Sciatic nerve (tissue), 2 donors: ENCODE measurements at regions not wholly inside any gene's neighbourhood (a gene's known extent, or its start where the extent isn't known, plus 50 kb on each side); places are given as distances from the start of the nearest gene placed in this dataset.
"Not testable (repeated sequence)": the region's sequence is repeated elsewhere in the genome, so short reads cannot be mapped to it uniquely, and the experiment has no call there.

Source experiments
- ATAC-seq: fragments of 200-7000 bp; cut with Tn5 transposase; one replicate; pipeline ENCODE4 v1.9.1; 2020; ENCODE audit warnings: mild to moderate bottlenecking, moderate library complexity
- DNase-seq: peaks from one replicate; pipeline ENCODE4 v3.0.0-alpha.2; 2020; ENCODE audit warnings: low spot score
- intact Hi-C: fragments of 100-400 bp; cut with DNase I; formaldehyde crosslinking; loops from one replicate; pipeline ENCODE4 v1.14.2; 2022
- donor health status: DM: no; HTN: no; CAD: no.
- donor health status: DM: no; HTN: no; CAD: no.

- ATAC-seq: no peak
- intact Hi-C loops: no loop called here
- no peak for DNase-seq
Measured at GRCh38 chr11:71137376-71137775, 115.0 kb downstream of the SHANK2 start.

- intact Hi-C loops: no loop called here
- ATAC-seq (no peak), DNase-seq (no peak)
Measured at GRCh38 chr11:71136095-71136845, 116.1 kb downstream of the SHANK2 start.

GRCh38 chr11:71135112-71135511 is 117.3 kb downstream of the SHANK2 start:
- ATAC-seq: no peak
- intact Hi-C loops: no loop called here
- DNase-seq: no peak

- DNase-seq: no peak
- intact Hi-C loops: no loop called here
- ATAC-seq: no peak
Measured at GRCh38 chr11:71133946-71134345, 118.4 kb downstream of the SHANK2 start.

- no peak for ATAC-seq
Measured at GRCh38 chr11:71131861-71132260, 120.5 kb downstream of the SHANK2 start.

GRCh38 chr11:71130106-71130505 is 122.3 kb downstream of the SHANK2 start:
- no peak for DNase-seq

More at GRCh38 chr11:71131861-71132260, 120.5 kb downstream of the SHANK2 start:
- intact Hi-C loops: no loop called here
- no peak for DNase-seq

GRCh38 chr11:71129624-71130023 is 122.8 kb downstream of the SHANK2 start:
- ATAC-seq (no peak), DNase-seq (no peak)
- intact Hi-C loops: no loop called here

More at GRCh38 chr11:71130106-71130505, 122.3 kb downstream of the SHANK2 start:
- intact Hi-C loops: no loop called here
- no peak for ATAC-seq

GRCh38 chr11:71127806-71128205 is 124.6 kb downstream of the SHANK2 start:
- DNase-seq (no peak), ATAC-seq (no peak)
- intact Hi-C loops: no loop called here

- ATAC-seq, DNase-seq, intact Hi-C loops: not testable (repeated sequence)
Measured at GRCh38 chr11:71126401-71126800, 126.0 kb downstream of the SHANK2 start.

- intact Hi-C loops: no loop called here
- DNase-seq: no peak
- no peak for ATAC-seq
Measured at GRCh38 chr11:71125150-71125549, 127.2 kb downstream of the SHANK2 start.

- intact Hi-C loops: no loop called here
- ATAC-seq (no peak), DNase-seq (no peak)
Measured at GRCh38 chr11:71124127-71124526, 128.2 kb downstream of the SHANK2 start.

- ATAC-seq: peak; percentile 64
- intact Hi-C loops: no loop called here
- no peak for DNase-seq
Measured at GRCh38 chr11:71120471-71120896, 131.9 kb downstream of the SHANK2 start.

GRCh38 chr11:71119656-71120269 is 132.6 kb downstream of the SHANK2 start:
- intact Hi-C loops: no loop called here
- ATAC-seq (no peak), DNase-seq (no peak)

GRCh38 chr11:71118671-71119250 is 133.6 kb downstream of the SHANK2 start:
- ATAC-seq (no peak), DNase-seq (no peak)
- intact Hi-C loops: no loop called here

GRCh38 chr11:71117311-71117710 is 135.1 kb downstream of the SHANK2 start:
- intact Hi-C loops: no loop called here
- ATAC-seq (no peak), DNase-seq (no peak)

GRCh38 chr11:71116693-71117040 is 135.7 kb downstream of the SHANK2 start:
- DNase-seq (no peak), ATAC-seq (no peak)
- intact Hi-C loops: no loop called here

- ATAC-seq (no peak), DNase-seq (no peak)
- intact Hi-C loops: no loop called here
Measured at GRCh38 chr11:71115770-71116692, 136.3 kb downstream of the SHANK2 start.

- intact Hi-C loops: no loop called here
- DNase-seq: no peak
Measured at GRCh38 chr11:71114124-71114851, 138.1 kb downstream of the SHANK2 start.

GRCh38 chr11:71112990-71113389 is 139.4 kb downstream of the SHANK2 start:
- ATAC-seq (no peak), DNase-seq (no peak)
- intact Hi-C loops: no loop called here

More at GRCh38 chr11:71114124-71114851, 138.1 kb downstream of the SHANK2 start:
- ATAC-seq: peak; percentile 57
